IPS DF 6.9 (cell line): ENCODE measurements at regions not wholly inside any gene's neighbourhood (a gene's known extent, or its start where the extent isn't known, plus 50 kb on each side); places are given as distances from the start of the nearest gene placed in this dataset.

Source experiments
- DNase-seq: peaks from one replicate; pipeline ENCODE4 v3.0.0-alpha.2; 2013; ENCODE audit warnings: low read depth, low spot score
- H3K27ac ChIP-seq: one replicate; pipeline ENCODE4 v1.5.1; 2013; ENCODE audit warnings: low read length, control low read depth
- H3K27me3 ChIP-seq: 2 replicates; pipeline ENCODE4 v1.6.1; 2013; ENCODE audit warnings: mild to moderate bottlenecking, low read length; ENCODE audit not compliant: control insufficient read depth, insufficient read depth
- H3K36me3 ChIP-seq: 2 replicates; pipeline ENCODE4 v1.6.1; 2013; ENCODE audit warnings: low read length; ENCODE audit not compliant: control insufficient read depth, insufficient read depth
- H3K4me1 ChIP-seq: 2 replicates; pipeline ENCODE4 v1.6.1; 2013; ENCODE audit warnings: low read length; ENCODE audit not compliant: control insufficient read depth, insufficient read depth
- H3K4me3 ChIP-seq: 2 replicates; pipeline ENCODE4 v1.5.1; 2013; ENCODE audit warnings: mild to moderate bottlenecking, low read length
- H3K9me3 ChIP-seq: 2 replicates; pipeline ENCODE4 v1.6.1; 2013; ENCODE audit warnings: low read length, inconsistent platforms; ENCODE audit not compliant: control insufficient read depth, insufficient read depth
- WGBS: extraction: QIAGEN DNeasy Blood & Tissue Kit; methylation state at CpG from one replicate; pipeline ENCODE4 v1.1.7; 2013; ENCODE audit warnings: mixed read lengths, missing lambda C conversion rate; ENCODE audit not compliant: insufficient read length, insufficient coverage; 5-methylcytosine and 5-hydroxymethylcytosine counted together

DNA sequence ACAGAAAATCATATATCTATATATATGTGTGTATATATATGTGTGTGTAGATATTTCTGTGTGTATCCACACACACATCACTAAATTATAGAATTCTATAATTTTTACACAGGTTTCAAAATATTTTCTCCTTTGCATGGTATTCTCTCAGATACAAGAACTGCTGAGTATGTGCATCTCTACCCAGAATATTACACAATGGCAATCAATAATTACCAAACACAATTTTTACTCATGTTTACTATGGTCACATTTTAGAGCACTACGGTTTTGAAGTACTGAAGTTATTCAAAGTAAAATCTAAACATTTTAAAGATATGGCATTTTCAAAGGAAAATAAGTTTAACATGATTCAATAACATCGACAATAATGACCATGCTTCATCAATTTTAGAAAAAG is 258.5 kb downstream of the PAX3 start:
- H3K27ac ChIP-seq, result no peak overlapping the region
- no peak for DNase-seq
- no peak overlapping the region for H3K4me3 ChIP-seq
- no peaks in the 10 kb centered on the region for H3K9me3 ChIP-seq
- no peaks in the 10 kb centered on the region for H3K4me1 ChIP-seq
- H3K27me3 ChIP-seq, result no peaks in the 10 kb centered on the region; the same call in 1 of the 2 replicates
- WGBS, result no CpG with 5 or more reads among the region's 2 CpGs
- no peaks in the 10 kb centered on the region for H3K36me3 ChIP-seq

DNA sequence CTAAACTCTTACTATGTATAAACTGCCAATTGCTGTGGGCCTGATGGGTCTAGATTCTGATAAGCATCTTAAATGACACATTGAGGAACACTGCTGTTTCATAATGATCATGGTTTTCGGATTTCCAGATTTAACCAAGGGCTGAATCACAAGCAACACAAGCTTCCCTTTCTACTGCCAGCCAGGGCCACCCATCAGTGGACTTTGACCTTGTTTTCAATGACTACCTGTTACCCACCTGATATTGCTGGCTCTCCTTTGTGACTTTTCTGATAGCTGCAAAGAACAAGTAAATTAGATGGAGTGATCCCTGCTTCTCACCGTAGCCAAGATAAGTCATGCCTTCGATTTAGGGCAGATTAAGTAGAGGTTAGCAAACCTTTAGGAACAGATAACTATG is 259.0 kb downstream of the PAX3 start:
- Histone ChIP-seq H3K9me3 (no peaks in the 10 kb centered on the region), H3K36me3 (no peaks in the 10 kb centered on the region), H3K27me3 (no peaks in the 10 kb centered on the region; the same call in 1 of the 2 replicates), H3K4me3 (no peak overlapping the region), H3K27ac (no peak overlapping the region), H3K4me1 (no peaks in the 10 kb centered on the region)
- WGBS, result no CpG with 5 or more reads among the region's 3 CpGs
- no peak for DNase-seq

DNA sequence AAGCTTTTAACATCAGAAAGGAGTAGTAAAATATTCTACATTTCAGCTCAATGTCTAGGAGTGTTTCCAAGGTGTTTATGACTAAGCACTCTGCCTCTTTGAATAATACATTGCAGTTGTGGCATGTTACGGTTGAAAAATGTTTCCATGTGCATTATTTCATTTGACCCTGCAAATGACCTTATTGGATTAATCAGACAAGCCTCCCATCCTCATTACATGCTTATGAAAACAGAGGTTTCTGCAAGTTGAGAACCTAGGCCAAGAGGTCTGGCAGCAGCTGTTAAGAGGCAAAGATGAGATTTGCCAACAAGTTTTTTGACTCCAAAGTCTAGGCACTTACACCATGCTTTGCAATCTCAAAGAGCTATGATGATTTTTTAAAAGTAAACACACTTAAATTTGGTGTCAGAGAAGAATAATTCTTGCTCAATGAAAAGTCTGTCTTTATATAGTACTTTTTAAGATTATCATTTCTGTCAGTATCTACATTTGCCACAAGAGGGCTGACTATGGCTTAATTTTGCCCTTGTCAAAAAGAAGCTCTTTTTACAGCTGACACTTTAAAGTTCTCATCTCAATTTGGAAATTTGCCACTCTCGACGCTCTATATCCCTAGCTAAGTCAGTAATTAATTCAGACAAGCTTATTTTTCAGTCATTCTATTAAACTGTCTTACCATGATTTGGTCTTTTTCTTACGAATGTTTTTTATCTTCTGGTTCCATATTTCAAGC is 260.6 kb downstream of the PAX3 start:
- no CpG with 5 or more reads among the region's 4 CpGs for WGBS
- Histone ChIP-seq H3K4me1 (no peaks in the 10 kb centered on the region), H3K27me3 (no peaks in the 10 kb centered on the region; the same call in 1 of the 2 replicates), H3K36me3 (no peaks in the 10 kb centered on the region), H3K27ac (no peak overlapping the region), H3K4me3 (no peak overlapping the region), H3K9me3 (no peaks in the 10 kb centered on the region)
- no peak for DNase-seq

- WGBS, result no CpG with 5 or more reads among the region's 3 CpGs
- DNase-seq, result no peak
- H3K27ac ChIP-seq, result no peak overlapping the region
- H3K4me1 ChIP-seq, result no peaks in the 10 kb centered on the region
- no peaks in the 10 kb centered on the region for H3K9me3 ChIP-seq
- H3K36me3 ChIP-seq, result no peaks in the 10 kb centered on the region
- H3K4me3 ChIP-seq, result no peak overlapping the region
- H3K27me3 ChIP-seq, result no peaks in the 10 kb centered on the region; the same call in 1 of the 2 replicates
These were observed 261.6 kb downstream of the PAX3 start for GRCh38 chr2:222037211-222037610.

GRCh38 chr2:222034058-222034457 is 264.7 kb downstream of the PAX3 start:
- no CpG with 5 or more reads among the region's 3 CpGs for WGBS
- no peaks in the 10 kb centered on the region for H3K9me3 ChIP-seq
- H3K4me1 ChIP-seq, result no peaks in the 10 kb centered on the region
- no peaks in the 10 kb centered on the region for H3K36me3 ChIP-seq
- H3K4me3 ChIP-seq, result no peak overlapping the region
- H3K27me3 ChIP-seq, result no peaks in the 10 kb centered on the region; the same call in 1 of the 2 replicates
- H3K27ac ChIP-seq, result no peak overlapping the region
- no peak for DNase-seq

- Histone ChIP-seq H3K27ac (no peak overlapping the region), H3K27me3 (no peaks in the 10 kb centered on the region; the same call in 1 of the 2 replicates), H3K4me1 (no peaks in the 10 kb centered on the region), H3K36me3 (no peaks in the 10 kb centered on the region), H3K4me3 (no peak overlapping the region), H3K9me3 (no peaks in the 10 kb centered on the region)
- DNase-seq, result no peak
- WGBS, result no CpG with 5 or more reads among the region's 2 CpGs
These were observed 265.3 kb downstream of the PAX3 start for GRCh38 chr2:222033541-222033940.

- no peaks in the 10 kb centered on the region for H3K4me1 ChIP-seq
- H3K4me3 ChIP-seq, result no peak overlapping the region
- H3K27me3 ChIP-seq, result peaks cover 1% of the 10 kb centered on the region; the same call in 1 of the 2 replicates
- DNase-seq, result peak; percentile 52
- no peak overlapping the region for H3K27ac ChIP-seq
- WGBS, result no CpG with 5 or more reads among the region's 3 CpGs
- no peaks in the 10 kb centered on the region for H3K9me3 ChIP-seq
- H3K36me3 ChIP-seq, result no peaks in the 10 kb centered on the region
These were observed 272.9 kb downstream of the PAX3 start for GRCh38 chr2:222025881-222026271.

GRCh38 chr2:222024932-222025880 is 273.6 kb downstream of the PAX3 start:
- WGBS, result no CpG with 5 or more reads among the region's 8 CpGs
- Histone ChIP-seq H3K27me3 (peaks cover 1% of the 10 kb centered on the region; the same call in 1 of the 2 replicates), H3K4me1 (no peaks in the 10 kb centered on the region), H3K4me3 (no peak overlapping the region), H3K9me3 (no peaks in the 10 kb centered on the region), H3K36me3 (no peaks in the 10 kb centered on the region), H3K27ac (no peak overlapping the region)
- peak; percentile 64 for DNase-seq

GRCh38 chr2:222017252-222017850 is 281.4 kb downstream of the PAX3 start:
- Histone ChIP-seq H3K4me3 (no peak overlapping the region), H3K36me3 (no peaks in the 10 kb centered on the region), H3K27me3 (no peaks in the 10 kb centered on the region), H3K27ac (no peak overlapping the region), H3K4me1 (no peaks in the 10 kb centered on the region), H3K9me3 (no peaks in the 10 kb centered on the region)
- DNase-seq, result no peak
- 71% methylated on average over 1 of the region's 4 CpGs for WGBS

- Histone ChIP-seq H3K9me3 (no peaks in the 10 kb centered on the region), H3K4me3 (no peak overlapping the region), H3K36me3 (no peaks in the 10 kb centered on the region), H3K27ac (no peak overlapping the region), H3K27me3 (no peaks in the 10 kb centered on the region), H3K4me1 (no peaks in the 10 kb centered on the region)
- DNase-seq, result no peak
- no CpG with 5 or more reads among the region's 3 CpGs for WGBS
These were observed 284.9 kb downstream of the PAX3 start for GRCh38 chr2:222013889-222014288.
